ENCODE measurements at regions not wholly inside any gene's neighbourhood (a gene's known extent, or its start where the extent isn't known, plus 50 kb on each side); places are given as distances from the start of the nearest gene placed in this dataset.

- no peak overlapping the region for H3K27ac ChIP-seq (ENCODE audit: low read depth, low read length)
- no peak for FAIRE-seq
Observed at GRCh38 chr10:28857164-28857563, 179.8 kb downstream of the BAMBI start.

GRCh38 chr10:28858646-28859045 lies 181.3 kb downstream of the BAMBI start:
- H3K79me2 ChIP-seq (ENCODE audit: insufficient read depth, low read length): no peaks in the 10 kb centered on the region
- H3K9ac ChIP-seq (ENCODE audit: low read length): no peak overlapping the region
- DNase-seq (ENCODE audit: low read depth) (no peak), FAIRE-seq (no peak)
- Mint-ChIP-seq H3K27ac (ENCODE audit: unreplicated experiment) (peak overlapping the region; percentile 36), H3K9me3 (ENCODE audit: unreplicated experiment) (peaks cover 16% of the 10 kb centered on the region), H3K36me3 (ENCODE audit: low read depth, unreplicated experiment) (no peaks in the 10 kb centered on the region), H3K27me3 (ENCODE audit: low read depth, unreplicated experiment) (peaks cover 5% of the 10 kb centered on the region), H3K4me1 (ENCODE audit: low read depth, unreplicated experiment) (peaks cover under 1% of the 10 kb centered on the region), H3K4me3 (ENCODE audit: unreplicated experiment) (no peak overlapping the region)
- no peaks in the 10 kb centered on the region for H4K20me1 ChIP-seq (ENCODE audit: insufficient read depth, low read length)
- peaks cover 6% of the 10 kb centered on the region for H3K9me3 ChIP-seq (ENCODE audit: insufficient read depth, low read depth, low read length)
- H3K4me1 ChIP-seq (ENCODE audit: insufficient read depth, low read length): no peaks in the 10 kb centered on the region
- H2AFZ ChIP-seq (ENCODE audit: low read depth, low read length): no peak overlapping the region
- H3K36me3 ChIP-seq (ENCODE audit: insufficient read depth, low read length): no peaks in the 10 kb centered on the region
- peaks cover 2% of the 10 kb centered on the region for H3K27me3 ChIP-seq (ENCODE audit: insufficient read depth, low read length)
- TF ChIP-seq CTCF (IDR thresholded peaks at IDR 0.05; ENCODE audit: insufficient read depth, low read depth, low read length): no peak
- TF ChIP-seq EZH2 (IDR thresholded peaks at IDR 0.05; ENCODE audit: insufficient read depth, low read length): no peak
- no peak overlapping the region for H3K4me3 ChIP-seq (ENCODE audit: insufficient read depth, low read depth, low read length)
- no peak overlapping the region for H3K4me2 ChIP-seq (ENCODE audit: low read length)
- H3K27ac ChIP-seq (ENCODE audit: low read depth, low read length): no peak overlapping the region

More at GRCh38 chr10:28857164-28857563, 179.8 kb downstream of the BAMBI start:
- H3K9ac ChIP-seq (ENCODE audit: low read length): no peak overlapping the region
- no peak overlapping the region for H3K4me3 ChIP-seq (ENCODE audit: insufficient read depth, low read depth, low read length)
- no peaks in the 10 kb centered on the region for H3K4me1 ChIP-seq (ENCODE audit: insufficient read depth, low read length)
- no peaks in the 10 kb centered on the region for H4K20me1 ChIP-seq (ENCODE audit: insufficient read depth, low read length)
- Mint-ChIP-seq H3K9me3 (ENCODE audit: unreplicated experiment) (peaks cover 16% of the 10 kb centered on the region), H3K4me1 (ENCODE audit: low read depth, unreplicated experiment) (peaks cover 10% of the 10 kb centered on the region), H3K4me3 (ENCODE audit: unreplicated experiment) (no peak overlapping the region), H3K36me3 (ENCODE audit: low read depth, unreplicated experiment) (no peaks in the 10 kb centered on the region), H3K27ac (ENCODE audit: unreplicated experiment) (peak overlapping the region; percentile 34), H3K27me3 (ENCODE audit: low read depth, unreplicated experiment) (peaks cover 5% of the 10 kb centered on the region)
- H3K9me3 ChIP-seq (ENCODE audit: insufficient read depth, low read depth, low read length): peaks cover 6% of the 10 kb centered on the region
- H3K36me3 ChIP-seq (ENCODE audit: insufficient read depth, low read length): no peaks in the 10 kb centered on the region
- no peaks in the 10 kb centered on the region for H3K79me2 ChIP-seq (ENCODE audit: insufficient read depth, low read length)
- H3K4me2 ChIP-seq (ENCODE audit: low read length): no peak overlapping the region
- H3K27me3 ChIP-seq (ENCODE audit: insufficient read depth, low read length): peaks cover 2% of the 10 kb centered on the region
- TF ChIP-seq EZH2 (IDR thresholded peaks at IDR 0.05; ENCODE audit: insufficient read depth, low read length) (no peak), CTCF (IDR thresholded peaks at IDR 0.05; ENCODE audit: insufficient read depth, low read depth, low read length) (no peak)
- no peak for DNase-seq (ENCODE audit: low read depth)
- H2AFZ ChIP-seq (ENCODE audit: low read depth, low read length): no peak overlapping the region

- no peak for FAIRE-seq
- Mint-ChIP-seq H3K4me3 (ENCODE audit: unreplicated experiment) (no peak overlapping the region), H3K9me3 (ENCODE audit: unreplicated experiment) (peaks cover 16% of the 10 kb centered on the region), H3K27ac (ENCODE audit: unreplicated experiment) (no peak overlapping the region), H3K4me1 (ENCODE audit: low read depth, unreplicated experiment) (no peaks in the 10 kb centered on the region), H3K36me3 (ENCODE audit: low read depth, unreplicated experiment) (no peaks in the 10 kb centered on the region), H3K27me3 (ENCODE audit: low read depth, unreplicated experiment) (peaks cover 5% of the 10 kb centered on the region)
- peaks cover 6% of the 10 kb centered on the region for H3K9me3 ChIP-seq (ENCODE audit: insufficient read depth, low read depth, low read length)
- H3K4me1 ChIP-seq (ENCODE audit: insufficient read depth, low read length): no peaks in the 10 kb centered on the region
- no peak overlapping the region for H3K4me2 ChIP-seq (ENCODE audit: low read length)
- no peaks in the 10 kb centered on the region for H3K36me3 ChIP-seq (ENCODE audit: insufficient read depth, low read length)
- DNase-seq (ENCODE audit: low read depth): no peak
- no peak overlapping the region for H3K4me3 ChIP-seq (ENCODE audit: insufficient read depth, low read depth, low read length)
- peaks cover 2% of the 10 kb centered on the region for H3K27me3 ChIP-seq (ENCODE audit: insufficient read depth, low read length)
- no peak overlapping the region for H3K9ac ChIP-seq (ENCODE audit: low read length)
- no peak overlapping the region for H2AFZ ChIP-seq (ENCODE audit: low read depth, low read length)
- H3K27ac ChIP-seq (ENCODE audit: low read depth, low read length): no peak overlapping the region
- H3K79me2 ChIP-seq (ENCODE audit: insufficient read depth, low read length): no peaks in the 10 kb centered on the region
- TF ChIP-seq EZH2 (IDR thresholded peaks at IDR 0.05; ENCODE audit: insufficient read depth, low read length): no peak
- no peak for TF ChIP-seq CTCF (IDR thresholded peaks at IDR 0.05; ENCODE audit: insufficient read depth, low read depth, low read length)
- H4K20me1 ChIP-seq (ENCODE audit: insufficient read depth, low read length): no peaks in the 10 kb centered on the region
Observed at GRCh38 chr10:28859791-28860190, 182.5 kb downstream of the BAMBI start.
